ENCODE measurements at regions not wholly inside any gene's neighbourhood (a gene's known extent, or its start where the extent isn't known, plus 50 kb on each side); places are given as distances from the start of the nearest gene placed in this dataset.

GRCh38 chr13:102993348-102993747 is 72.9 kb downstream of the SLC10A2 start:
- no peaks in the 10 kb centered on the region for H3K36me3 Mint-ChIP-seq (ENCODE audit: low read depth)
- H3K9me3 ChIP-seq (ENCODE audit: control insufficient read depth, low read length, poor library complexity, severe bottlenecking), result no peaks in the 10 kb centered on the region
- ATAC-seq (no peak), DNase-seq (no peak)
- H3K27ac Mint-ChIP-seq, result no peak overlapping the region
- no peak overlapping the region for H3K4me3 Mint-ChIP-seq
- no peaks in the 10 kb centered on the region for H3K4me1 Mint-ChIP-seq
- H3K27me3 Mint-ChIP-seq, result peaks cover 7% of the 10 kb centered on the region

- DNase-seq (no peak), ATAC-seq (no peak)
- Mint-ChIP-seq H3K36me3 (ENCODE audit: low read depth) (no peaks in the 10 kb centered on the region), H3K4me1 (no peaks in the 10 kb centered on the region), H3K27me3 (peaks cover 19% of the 10 kb centered on the region), H3K27ac (no peak overlapping the region), H3K4me3 (no peak overlapping the region)
- H3K9me3 ChIP-seq (ENCODE audit: control insufficient read depth, low read length, poor library complexity, severe bottlenecking), result no peaks in the 10 kb centered on the region
These were observed 82.0 kb downstream of the SLC10A2 start for GRCh38 chr13:102984210-102984609.

- no peak for DNase-seq
- no peak for ATAC-seq
- H3K27ac Mint-ChIP-seq, result no peak overlapping the region
- no peak overlapping the region for H3K4me3 Mint-ChIP-seq
- H3K9me3 ChIP-seq (ENCODE audit: control insufficient read depth, low read length, poor library complexity, severe bottlenecking), result no peaks in the 10 kb centered on the region
- no peaks in the 10 kb centered on the region for H3K36me3 Mint-ChIP-seq (ENCODE audit: low read depth)
- H3K4me1 Mint-ChIP-seq, result no peaks in the 10 kb centered on the region
- H3K27me3 Mint-ChIP-seq, result peaks cover 19% of the 10 kb centered on the region
These were observed 82.7 kb downstream of the SLC10A2 start for GRCh38 chr13:102983496-102983895.

DNA sequence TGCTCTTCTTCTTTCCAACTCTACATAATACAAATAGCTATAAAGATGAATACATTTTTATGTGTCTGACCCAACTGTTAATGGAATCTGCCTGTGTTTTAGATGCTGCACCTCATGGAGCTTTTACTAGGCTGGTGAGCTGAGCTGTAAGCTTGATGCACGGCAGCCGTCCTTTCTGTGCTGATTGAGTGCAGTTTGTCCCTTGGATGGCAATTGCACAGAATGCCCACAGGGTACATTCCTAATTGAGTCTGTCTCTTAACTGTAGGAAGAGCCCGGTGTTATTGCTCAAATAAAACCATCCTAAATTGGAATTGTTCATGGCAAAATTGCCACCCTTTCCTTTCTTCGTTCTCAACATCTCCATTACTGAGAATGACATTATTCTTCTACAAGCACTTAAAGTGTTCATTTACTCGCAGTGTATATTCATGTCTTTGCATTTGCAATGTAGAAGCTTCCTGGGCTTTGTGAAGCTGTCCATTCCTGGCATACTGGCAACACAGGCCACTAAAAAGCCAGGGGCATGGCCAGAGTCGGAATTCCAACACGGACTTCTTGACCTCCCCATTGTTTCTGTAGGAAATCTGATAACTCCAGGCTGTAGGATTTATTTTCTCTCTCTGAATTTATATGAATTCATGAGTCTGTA is 85.8 kb downstream of the SLC10A2 start:
- Mint-ChIP-seq H3K27ac (no peak overlapping the region), H3K4me1 (no peaks in the 10 kb centered on the region), H3K4me3 (no peak overlapping the region), H3K27me3 (peaks cover 21% of the 10 kb centered on the region), H3K36me3 (ENCODE audit: low read depth) (no peaks in the 10 kb centered on the region)
- H3K9me3 ChIP-seq (ENCODE audit: control insufficient read depth, low read length, poor library complexity, severe bottlenecking), result no peaks in the 10 kb centered on the region
- DNase-seq (no peak), ATAC-seq (no peak)

- Mint-ChIP-seq H3K36me3 (ENCODE audit: low read depth) (no peaks in the 10 kb centered on the region), H3K4me1 (peaks cover 2% of the 10 kb centered on the region), H3K27ac (no peak overlapping the region), H3K4me3 (no peak overlapping the region), H3K27me3 (peaks cover 39% of the 10 kb centered on the region)
- no peaks in the 10 kb centered on the region for H3K9me3 ChIP-seq (ENCODE audit: control insufficient read depth, low read length, poor library complexity, severe bottlenecking)
- no peak for ATAC-seq
- no peak for DNase-seq
These were observed 88.0 kb downstream of the SLC10A2 start for GRCh38 chr13:102978168-102978567.

DNA sequence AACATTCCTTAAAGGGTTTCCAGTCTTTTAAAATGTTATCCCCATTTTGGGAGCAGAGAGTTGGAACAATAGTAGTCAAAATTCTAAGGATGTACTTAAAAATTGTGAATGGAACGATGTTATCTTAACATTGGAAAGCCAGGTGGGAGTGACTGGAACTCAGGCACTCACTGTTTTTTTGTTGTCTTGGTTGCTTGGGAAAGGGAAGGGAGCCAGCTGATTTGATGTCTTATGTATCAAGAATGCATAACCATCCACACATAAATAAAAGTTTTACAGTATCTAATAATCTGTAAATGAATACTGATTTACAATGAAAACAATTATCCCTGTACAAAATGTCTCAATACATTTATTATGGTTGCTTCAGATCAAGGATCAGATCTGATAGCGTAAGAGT is 88.7 kb downstream of the SLC10A2 start:
- no peaks in the 10 kb centered on the region for H3K36me3 Mint-ChIP-seq (ENCODE audit: low read depth)
- H3K4me1 Mint-ChIP-seq, result peaks cover 2% of the 10 kb centered on the region
- no peak overlapping the region for H3K4me3 Mint-ChIP-seq
- no peak for DNase-seq
- peaks cover 45% of the 10 kb centered on the region for H3K27me3 Mint-ChIP-seq
- no peak overlapping the region for H3K27ac Mint-ChIP-seq
- H3K9me3 ChIP-seq (ENCODE audit: control insufficient read depth, low read length, poor library complexity, severe bottlenecking), result no peaks in the 10 kb centered on the region
- no peak for ATAC-seq

DNA sequence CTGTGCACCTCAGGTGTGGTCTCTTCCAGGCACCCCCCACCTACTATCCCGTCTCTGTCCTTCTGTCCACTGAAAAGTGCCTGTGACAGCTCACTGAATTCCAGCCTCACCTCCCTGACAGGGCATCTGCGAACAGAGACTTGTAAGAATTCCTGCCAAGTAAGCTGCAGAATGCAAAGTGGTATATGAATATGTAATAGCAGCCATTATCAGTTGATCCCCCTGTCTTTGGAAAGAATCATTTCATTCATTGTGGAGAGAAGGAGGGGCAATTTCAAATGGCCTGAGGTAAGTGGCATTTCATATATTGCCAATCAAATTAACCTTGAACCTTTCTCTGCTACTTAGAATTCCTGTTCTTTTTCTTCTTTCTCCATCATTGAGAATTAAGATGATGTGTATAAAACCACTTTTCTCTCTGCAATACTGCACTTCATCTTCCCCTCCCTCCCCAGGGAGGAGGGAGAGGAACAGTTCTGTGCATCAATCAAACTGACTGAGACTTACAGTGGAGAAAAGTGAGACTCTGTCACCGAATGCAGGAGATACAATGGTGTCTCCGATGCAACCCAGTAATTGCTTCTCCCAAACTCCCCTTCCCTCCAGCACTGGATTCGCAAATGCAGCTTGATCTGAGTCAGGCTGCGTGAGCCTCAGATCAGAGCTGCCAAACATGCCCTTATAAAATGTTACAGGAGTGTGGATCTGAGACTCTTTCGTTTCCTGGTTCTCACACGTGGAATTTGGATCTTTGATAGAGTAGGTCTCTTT is 91.7 kb downstream of the SLC10A2 start:
- Mint-ChIP-seq H3K4me1 (peaks cover 2% of the 10 kb centered on the region), H3K4me3 (no peak overlapping the region), H3K27me3 (peaks cover 29% of the 10 kb centered on the region), H3K27ac (no peak overlapping the region), H3K36me3 (ENCODE audit: low read depth) (no peaks in the 10 kb centered on the region)
- no peaks in the 10 kb centered on the region for H3K9me3 ChIP-seq (ENCODE audit: control insufficient read depth, low read length, poor library complexity, severe bottlenecking)
- no peak for DNase-seq
- no peak for ATAC-seq

DNA sequence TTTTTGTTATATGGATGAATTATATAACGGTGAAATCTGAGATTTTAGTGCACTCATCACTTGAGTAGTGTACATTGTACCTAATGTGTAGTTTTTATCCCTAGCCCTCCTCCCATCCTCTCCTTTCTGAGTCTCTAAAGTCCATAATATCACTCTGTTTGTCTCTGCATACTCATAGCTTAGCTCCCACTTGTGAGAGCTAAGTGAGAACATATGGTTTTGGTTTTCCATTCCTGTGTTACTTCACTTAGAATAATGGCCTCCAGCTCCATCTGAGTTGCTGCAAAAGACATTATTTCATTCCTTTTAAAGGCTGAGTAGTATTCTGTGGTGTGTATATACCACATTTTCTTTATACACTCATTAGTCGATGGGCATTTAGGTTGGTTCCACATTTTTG is 94.0 kb downstream of the SLC10A2 start:
- no peaks in the 10 kb centered on the region for H3K9me3 ChIP-seq (ENCODE audit: control insufficient read depth, low read length, poor library complexity, severe bottlenecking)
- H3K36me3 Mint-ChIP-seq (ENCODE audit: low read depth), result no peaks in the 10 kb centered on the region
- no peak for DNase-seq
- ATAC-seq, result no peak
- no peak overlapping the region for H3K27ac Mint-ChIP-seq
- no peak overlapping the region for H3K4me3 Mint-ChIP-seq
- peaks cover 2% of the 10 kb centered on the region for H3K4me1 Mint-ChIP-seq
- peaks cover 26% of the 10 kb centered on the region for H3K27me3 Mint-ChIP-seq

DNA sequence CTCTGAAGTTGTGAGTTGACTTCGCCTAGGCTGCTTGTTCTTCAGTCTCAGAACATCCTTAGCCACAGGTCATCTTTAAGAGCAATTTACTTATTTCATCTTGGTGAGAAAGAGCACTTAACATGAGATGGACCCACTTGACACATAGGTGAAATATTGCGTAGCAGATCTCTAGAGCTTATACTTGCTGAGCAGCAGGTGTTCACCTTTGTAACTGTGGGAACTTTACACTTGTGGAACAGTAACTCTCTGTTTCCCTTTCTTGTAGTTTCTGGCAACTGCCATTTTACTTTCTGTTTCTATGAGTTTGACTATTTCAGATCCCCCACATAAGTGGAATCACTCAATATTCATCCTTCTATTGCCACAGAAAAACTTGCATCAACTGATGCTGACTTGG is 95.7 kb downstream of the SLC10A2 start:
- H3K4me1 Mint-ChIP-seq, result peaks cover 2% of the 10 kb centered on the region
- H3K9me3 ChIP-seq (ENCODE audit: control insufficient read depth, low read length, poor library complexity, severe bottlenecking), result no peaks in the 10 kb centered on the region
- H3K27me3 Mint-ChIP-seq, result peaks cover 25% of the 10 kb centered on the region
- no peak overlapping the region for H3K27ac Mint-ChIP-seq
- DNase-seq, result no peak
- no peaks in the 10 kb centered on the region for H3K36me3 Mint-ChIP-seq (ENCODE audit: low read depth)
- ATAC-seq, result no peak
- no peak overlapping the region for H3K4me3 Mint-ChIP-seq

GRCh38 chr13:102968572-102969228 is 97.5 kb downstream of the SLC10A2 start:
- Mint-ChIP-seq H3K27ac (no peak overlapping the region), H3K4me3 (no peak overlapping the region), H3K4me1 (peaks cover 2% of the 10 kb centered on the region), H3K36me3 (ENCODE audit: low read depth) (no peaks in the 10 kb centered on the region), H3K27me3 (peaks cover 28% of the 10 kb centered on the region)
- DNase-seq, result no peak
- ATAC-seq, result no peak
- H3K9me3 ChIP-seq (ENCODE audit: control insufficient read depth, low read length, poor library complexity, severe bottlenecking), result no peaks in the 10 kb centered on the region

DNA sequence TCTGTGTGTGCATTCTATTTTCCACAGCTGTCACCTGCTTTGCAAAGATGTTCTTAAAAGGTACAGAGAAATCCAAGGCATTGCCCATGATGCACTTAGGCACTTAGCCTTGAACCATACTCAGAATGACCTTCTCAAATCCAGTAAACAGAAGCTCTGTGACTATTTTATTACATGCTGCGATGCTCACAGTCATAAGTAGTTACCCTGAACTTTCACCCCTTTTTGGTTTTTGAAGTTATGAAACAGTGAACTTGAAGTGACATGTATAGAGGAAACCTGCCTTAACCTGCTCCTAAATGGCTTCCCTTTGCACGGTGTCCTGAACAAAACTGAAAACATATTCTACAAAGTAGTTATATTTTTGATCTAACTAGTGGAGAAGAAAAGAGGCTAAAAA is 100.4 kb downstream of the SLC10A2 start:
- Mint-ChIP-seq H3K4me1 (no peaks in the 10 kb centered on the region), H3K36me3 (ENCODE audit: low read depth) (no peaks in the 10 kb centered on the region), H3K4me3 (no peak overlapping the region), H3K27me3 (peaks cover 39% of the 10 kb centered on the region), H3K27ac (no peak overlapping the region)
- DNase-seq (no peak), ATAC-seq (no peak)
- H3K9me3 ChIP-seq (ENCODE audit: control insufficient read depth, low read length, poor library complexity, severe bottlenecking), result no peaks in the 10 kb centered on the region

DNA sequence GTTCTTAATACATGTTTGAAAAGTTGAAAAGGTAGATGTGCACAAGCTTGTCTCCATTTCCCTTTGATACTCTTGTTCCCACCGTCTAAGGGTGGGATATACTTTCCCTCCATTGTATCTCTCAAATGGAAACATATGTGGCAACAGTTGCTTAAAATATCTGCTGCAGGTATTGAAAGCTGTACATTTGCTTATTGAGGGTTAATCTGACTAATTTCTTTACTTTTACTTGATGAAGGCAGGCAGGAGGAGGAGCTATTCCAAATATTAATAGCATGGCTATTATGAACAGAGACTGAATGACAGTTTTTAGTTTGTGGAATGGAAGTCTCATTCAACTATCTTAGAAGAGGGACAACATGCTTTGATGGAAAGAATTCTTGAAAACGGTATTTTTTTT is 103.8 kb downstream of the SLC10A2 start:
- Mint-ChIP-seq H3K4me3 (no peak overlapping the region), H3K4me1 (no peaks in the 10 kb centered on the region), H3K27me3 (peaks cover 60% of the 10 kb centered on the region), H3K36me3 (ENCODE audit: low read depth) (no peaks in the 10 kb centered on the region), H3K27ac (no peak overlapping the region)
- DNase-seq (no peak), ATAC-seq (no peak)
- no peaks in the 10 kb centered on the region for H3K9me3 ChIP-seq (ENCODE audit: control insufficient read depth, low read length, poor library complexity, severe bottlenecking)

DNA sequence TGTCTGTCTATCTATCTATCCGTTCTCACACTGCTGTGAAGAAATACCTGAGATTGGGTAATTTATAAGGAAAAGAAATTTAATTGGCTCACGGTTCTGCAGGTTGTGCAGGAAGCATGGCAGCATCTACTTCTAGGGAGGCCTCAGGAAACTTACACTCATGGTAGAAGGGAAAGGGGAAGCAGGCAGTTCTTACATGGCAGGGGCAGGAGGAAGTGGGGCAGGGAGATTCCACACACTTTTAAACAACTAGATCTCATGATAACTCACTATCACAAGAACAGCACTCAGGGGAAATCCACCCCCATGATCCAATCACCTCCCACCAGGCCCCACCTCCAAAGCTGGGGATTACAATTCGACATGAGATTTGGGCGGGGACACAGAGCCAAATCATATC is 105.3 kb downstream of the SLC10A2 start:
- no peak for DNase-seq
- peaks cover 65% of the 10 kb centered on the region for H3K27me3 Mint-ChIP-seq
- H3K9me3 ChIP-seq (ENCODE audit: control insufficient read depth, low read length, poor library complexity, severe bottlenecking), result no peaks in the 10 kb centered on the region
- no peak for ATAC-seq
- H3K4me1 Mint-ChIP-seq, result no peaks in the 10 kb centered on the region
- no peak overlapping the region for H3K27ac Mint-ChIP-seq
- no peaks in the 10 kb centered on the region for H3K36me3 Mint-ChIP-seq (ENCODE audit: low read depth)
- no peak overlapping the region for H3K4me3 Mint-ChIP-seq
